Ishikawa (cell line): ENCODE measurements at regions not wholly inside any gene's neighbourhood (a gene's known extent, or its start where the extent isn't known, plus 50 kb on each side); places are given as distances from the start of the nearest gene placed in this dataset.

Experiments used
- CEBPB ChIP-seq: IDR thresholded peaks from 2 replicates; pipeline ENCODE4 v1.6.1; 2012
- CREB1 ChIP-seq: IDR thresholded peaks from 2 replicates; pipeline ENCODE4 v1.6.1; 2012; ENCODE audit warnings: low read depth
- EGR1 ChIP-seq: IDR thresholded peaks from 2 replicates; pipeline ENCODE4 v1.6.1; 2012
- EP300 ChIP-seq: IDR thresholded peaks from 2 replicates; pipeline ENCODE4 v1.6.1; 2012; ENCODE audit warnings: borderline replicate concordance
- FOXM1 ChIP-seq: IDR thresholded peaks from 2 replicates; pipeline ENCODE4 v1.6.1; 2012; ENCODE audit warnings: low read depth, borderline replicate concordance
- MAX ChIP-seq: IDR thresholded peaks from 2 replicates; pipeline ENCODE4 v1.6.1; 2012
- NFIC ChIP-seq: IDR thresholded peaks from 2 replicates; pipeline ENCODE4 v1.6.1; 2012
- RAD21 ChIP-seq: IDR thresholded peaks from 2 replicates; pipeline ENCODE4 v1.6.1; 2012; ENCODE audit warnings: low read depth
- REST ChIP-seq: IDR thresholded peaks from 2 replicates; pipeline ENCODE4 v1.6.1; 2012; ENCODE audit warnings: low read depth, mild to moderate bottlenecking
- TAF1 ChIP-seq: IDR thresholded peaks from 2 replicates; pipeline ENCODE4 v1.6.1; 2012; ENCODE audit warnings: low read depth, mild to moderate bottlenecking
- TCF12 ChIP-seq: IDR thresholded peaks from 2 replicates; pipeline ENCODE4 v1.6.1; 2012; ENCODE audit warnings: low read depth
- TEAD4 ChIP-seq: IDR thresholded peaks from 2 replicates; pipeline ENCODE4 v1.6.1; 2012
- USF1 ChIP-seq: IDR thresholded peaks from 2 replicates; pipeline ENCODE4 v1.6.1; 2012
- YY1 ChIP-seq: IDR thresholded peaks from 2 replicates; pipeline ENCODE4 v1.6.1; 2012; ENCODE audit warnings: low read depth
- ZBTB7A ChIP-seq: IDR thresholded peaks from 2 replicates; pipeline ENCODE4 v1.6.1; 2012; ENCODE audit warnings: low read depth

GRCh38 chr4:53858744-53859143, 205.7 kb downstream of the CHIC2 start:
- TF ChIP-seq TCF12 (no peak), REST (no peak), CEBPB (no peak)

- TF ChIP-seq USF1 (no peak), MAX (no peak), FOXM1 (no peak), CEBPB (no peak), EGR1 (no peak), TCF12 (no peak), TAF1 (no peak), RAD21 (no peak), ZBTB7A (no peak), EP300 (no peak), YY1 (no peak), NFIC (no peak), TEAD4 (no peak), REST (no peak), CREB1 (no peak)
Measured at GRCh38 chr4:53855581-53856250, 208.7 kb downstream of the CHIC2 start.

GRCh38 chr4:53854991-53855568, 209.3 kb downstream of the CHIC2 start:
- TF ChIP-seq FOXM1 = no peak
- TF ChIP-seq REST = no peak
- no peak for TF ChIP-seq YY1
- TF ChIP-seq NFIC = no peak
- no peak for TF ChIP-seq ZBTB7A
- TF ChIP-seq TEAD4 = no peak
- TF ChIP-seq EGR1 = no peak
- TF ChIP-seq USF1 = no peak
- no peak for TF ChIP-seq CREB1
- TF ChIP-seq TCF12 = no peak
- TF ChIP-seq CEBPB = no peak
- no peak for TF ChIP-seq MAX
- no peak for TF ChIP-seq EP300
- no peak for TF ChIP-seq RAD21
- TF ChIP-seq TAF1 = no peak

GRCh38 chr4:53852343-53852742, 212.1 kb downstream of the CHIC2 start:
- TF ChIP-seq EP300 (no peak), CREB1 (no peak), TEAD4 (no peak), TAF1 (no peak), EGR1 (no peak), TCF12 (no peak), ZBTB7A (no peak), REST (no peak)
